ENCODE measurements at regions not wholly inside any gene's neighbourhood (a gene's known extent, or its start where the extent isn't known, plus 50 kb on each side); places are given as distances from the start of the nearest gene placed in this dataset.

DNA sequence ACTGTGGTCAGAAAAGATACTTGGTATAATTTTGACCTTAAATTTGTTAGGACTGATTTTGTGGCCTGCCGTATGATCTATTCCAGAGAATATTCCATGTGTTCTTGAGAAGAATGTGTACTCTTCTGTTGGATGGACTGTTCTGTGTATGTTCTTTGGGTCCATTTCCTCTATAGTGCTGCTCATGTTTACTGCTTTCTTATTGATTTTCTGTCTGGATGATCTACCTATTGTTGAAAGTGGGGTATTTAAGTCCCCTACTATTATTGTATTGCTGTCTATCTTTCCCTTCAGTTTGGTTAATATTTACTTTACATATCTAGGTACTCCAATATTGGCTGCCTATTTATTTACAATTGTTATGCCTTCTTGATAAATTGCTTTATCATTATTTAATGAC, 298.4 kb downstream of the BCKDHB start:
- Histone ChIP-seq H3K9me3 (peaks cover 0 to 6% (median 2%) of the 10 kb centered on the region in 4 donors), H3K36me3 (no peaks in the 10 kb centered on the region), H3K4me1 (no peaks in the 10 kb centered on the region), H3K27me3 (no peaks in the 10 kb centered on the region), H3K4me3 (no peak overlapping the region), H3K27ac (replicated peaks in 1 of 4) (no peak overlapping the region)
- intact Hi-C loops (cut with DNase I) = no loop called here
- DNase-seq (ENCODE audit: extremely low spot score) = no peak
- no peak for TF ChIP-seq POLR2AphosphoS5 (IDR thresholded peaks at IDR 0.05)
- TF ChIP-seq CTCF (IDR thresholded peaks at IDR 0.05) = no peak
- TF ChIP-seq POLR2A (IDR thresholded peaks at IDR 0.05; ENCODE audit: low read depth) = no peak
- TF ChIP-seq EP300 (IDR thresholded peaks at IDR 0.05) = no peak
- WGBS = 93% methylated on average over 1 of the region's 1 CpG

DNA sequence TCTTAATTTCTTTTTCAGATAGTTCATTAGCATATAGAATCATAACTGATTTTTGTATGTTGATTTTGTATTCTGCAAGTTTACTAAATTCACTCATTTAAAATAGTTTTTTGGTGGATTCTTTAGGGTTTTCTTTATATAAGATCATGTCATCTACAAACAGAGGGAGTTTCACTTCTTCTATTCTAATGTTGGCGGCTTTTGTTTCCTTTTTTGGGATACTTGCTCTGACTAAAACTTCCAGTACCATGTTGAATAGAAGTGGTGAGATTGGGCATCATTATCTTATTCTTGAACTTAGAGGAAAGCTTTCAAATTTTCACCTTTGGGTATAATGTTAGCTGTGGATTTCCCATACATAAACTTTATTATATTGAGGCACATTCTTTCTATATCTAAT, 296.9 kb downstream of the BCKDHB start:
- intact Hi-C loops (cut with DNase I) = no loop called here

DNA sequence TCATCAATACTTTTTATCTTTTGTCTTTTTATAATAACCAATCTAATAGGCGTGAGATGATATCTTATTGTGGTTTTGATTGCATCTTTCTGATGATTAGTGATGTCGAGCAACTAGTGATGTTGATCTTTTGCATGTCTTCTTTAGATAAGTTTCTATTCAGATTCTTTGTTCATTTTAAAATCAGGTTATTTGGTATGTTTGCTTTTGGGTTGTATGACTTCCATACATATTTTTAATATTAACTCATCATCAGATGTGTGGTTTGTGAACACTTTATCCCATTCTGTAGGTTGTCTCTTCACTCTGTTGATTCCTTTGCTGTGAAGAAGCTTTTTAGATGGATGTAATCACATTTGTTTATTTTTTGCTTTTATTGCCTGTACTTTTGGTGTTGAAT, 295.8 kb downstream of the BCKDHB start:
- intact Hi-C loops (cut with DNase I) = no loop called here
- no peaks in the 10 kb centered on the region for H3K4me1 ChIP-seq
- no peak overlapping the region for H3K4me3 ChIP-seq
- H3K36me3 ChIP-seq = no peaks in the 10 kb centered on the region
- no peaks in the 10 kb centered on the region for H3K27me3 ChIP-seq
- TF ChIP-seq CTCF (IDR thresholded peaks at IDR 0.05) = no peak
- no peak for TF ChIP-seq POLR2A (IDR thresholded peaks at IDR 0.05; ENCODE audit: low read depth)
- no peak for TF ChIP-seq POLR2AphosphoS5 (IDR thresholded peaks at IDR 0.05)
- TF ChIP-seq EP300 (IDR thresholded peaks at IDR 0.05) = no peak
- H3K9me3 ChIP-seq = peaks cover 0 to 12% (median 2%) of the 10 kb centered on the region in 4 donors
- DNase-seq (ENCODE audit: extremely low spot score) = no peak
- no peak overlapping the region for H3K27ac ChIP-seq (replicated peaks in 1 of 4)
- WGBS = 86% methylated on average over 2 of the region's 2 CpGs

More for the DNA sequence above, 296.9 kb downstream of the BCKDHB start:
- no peak overlapping the region for H3K4me3 ChIP-seq
- H3K36me3 ChIP-seq = no peaks in the 10 kb centered on the region
- no peaks in the 10 kb centered on the region for H3K27me3 ChIP-seq
- H3K27ac ChIP-seq (replicated peaks in 1 of 4) = no peak overlapping the region
- no peak for TF ChIP-seq CTCF (IDR thresholded peaks at IDR 0.05)
- TF ChIP-seq EP300 (IDR thresholded peaks at IDR 0.05) = no peak
- no peak for TF ChIP-seq POLR2A (IDR thresholded peaks at IDR 0.05; ENCODE audit: low read depth)
- TF ChIP-seq POLR2AphosphoS5 (IDR thresholded peaks at IDR 0.05) = no peak
- H3K9me3 ChIP-seq = peaks cover 0 to 12% (median 2%) of the 10 kb centered on the region in 4 donors
- WGBS = 87% methylated on average over 1 of the region's 1 CpG
- no peaks in the 10 kb centered on the region for H3K4me1 ChIP-seq
- no peak for DNase-seq (ENCODE audit: extremely low spot score)

Small RNAs in the stretch of these regions (small RNA-seq; reads per million reads assigned to genes)
- 0 reads per million in 3 donors for gene AL596028.1
- 0 reads per million in 3 donors for gene RNA5SP210

Measured in esophagus muscularis mucosa (tissue), 4 donors.